Muscle layer of duodenum (tissue), 2 donors: ENCODE measurements at regions not wholly inside any gene's neighbourhood (a gene's known extent, or its start where the extent isn't known, plus 50 kb on each side); places are given as distances from the start of the nearest gene placed in this dataset.

Experiments used
- H3K27ac ChIP-seq: one replicate; pipeline ENCODE4 v1.7.0; 2013; ENCODE audit warnings: mild to moderate bottlenecking, low read length
- H3K27me3 ChIP-seq: one replicate; pipeline ENCODE4 v1.7.0; 2013; ENCODE audit warnings: low read depth, mild to moderate bottlenecking, control low read depth, low read length
- H3K36me3 ChIP-seq, 2 donors: one replicate each; pipeline ENCODE4 v1.7.0; 2013; ENCODE audit warnings: low read length in 2 of 2, control low read depth in 1 of 2, mild to moderate bottlenecking in 1 of 2; ENCODE audit not compliant: insufficient read depth in 2 of 2, control insufficient read depth in 1 of 2
- H3K4me1 ChIP-seq, 2 donors: one replicate each; pipeline ENCODE4 v1.7.0; 2013; ENCODE audit warnings: low read length in 2 of 2, mild to moderate bottlenecking in 2 of 2, control low read depth in 1 of 2, moderate library complexity in 1 of 2; ENCODE audit not compliant: insufficient read depth in 2 of 2, control insufficient read depth in 1 of 2
- H3K4me3 ChIP-seq, 2 donors: one replicate each; pipeline ENCODE4 v1.7.0; 2013; ENCODE audit warnings: low read length in 2 of 2, low read depth in 1 of 2, mild to moderate bottlenecking in 1 of 2
- H3K9me3 ChIP-seq, 2 donors: one replicate each; pipeline ENCODE4 v1.7.0; 2013; ENCODE audit warnings: low read length in 2 of 2, control low read depth in 1 of 2, mild to moderate bottlenecking in 1 of 2; ENCODE audit not compliant: control insufficient read depth in 1 of 2
- donor health status: healthy.

DNA sequence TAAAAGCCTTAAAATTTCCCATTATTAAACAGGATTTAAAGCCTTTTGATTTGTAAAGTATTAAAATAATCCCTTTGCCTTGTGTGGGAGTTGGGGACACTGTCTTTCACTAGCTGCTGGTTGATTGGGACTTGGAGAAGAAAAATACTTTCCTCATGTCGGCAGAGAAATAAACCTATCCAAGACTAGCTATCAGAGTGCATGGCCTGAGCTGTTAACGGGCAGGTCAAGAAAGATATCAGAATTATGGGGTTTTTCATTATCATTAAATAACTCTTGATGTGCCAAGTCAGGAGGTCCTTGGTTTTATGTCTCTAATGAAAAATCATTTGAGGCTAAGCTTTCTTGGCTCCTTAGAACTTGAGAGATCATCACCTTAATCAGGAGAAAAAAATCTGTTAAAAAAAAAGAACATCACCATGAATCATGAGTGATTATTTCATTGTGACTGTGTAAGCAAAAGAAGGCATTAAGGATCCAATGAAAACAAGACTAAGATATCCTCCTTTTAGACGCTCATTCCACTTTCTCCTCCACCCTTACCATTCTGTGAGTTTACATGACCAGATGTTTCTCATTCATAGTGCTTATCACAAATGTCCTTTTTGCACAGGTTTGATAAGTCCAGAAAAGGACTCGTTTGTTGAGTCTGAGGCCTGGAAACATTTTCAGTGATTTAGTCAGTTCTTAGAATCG is 140.4 kb upstream of the EGFLAM start:
- Histone ChIP-seq H3K4me3 (no peak overlapping the region), H3K9me3 (no peaks in the 10 kb centered on the region), H3K36me3 (no peaks in the 10 kb centered on the region), H3K4me1 (no peaks in the 10 kb centered on the region), H3K27me3 (no peaks in the 10 kb centered on the region), H3K27ac (no peak overlapping the region)

DNA sequence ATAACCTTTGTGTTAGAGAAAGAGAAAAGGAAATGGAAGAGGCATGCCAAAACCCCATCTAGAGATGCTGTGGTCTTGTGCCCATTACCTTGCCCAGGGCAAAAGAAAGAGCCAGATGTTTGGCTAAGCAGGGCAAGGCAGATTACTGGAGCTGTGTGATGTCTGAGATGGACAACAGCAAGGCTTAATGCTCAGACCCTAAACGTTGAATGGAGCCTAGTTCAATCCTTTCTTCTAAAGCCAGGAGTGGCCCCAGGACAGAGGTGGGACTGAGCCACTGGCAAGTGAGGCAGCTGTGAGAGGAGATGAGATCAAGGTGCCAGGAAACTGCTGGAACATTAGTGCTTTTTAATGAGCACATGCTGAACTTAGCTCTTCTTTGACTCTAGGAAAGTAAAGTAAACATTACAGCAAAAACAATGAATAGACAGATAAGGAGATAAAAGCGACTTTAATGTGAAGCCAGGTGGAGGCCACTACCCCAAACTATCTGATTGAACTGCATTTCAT is 143.0 kb upstream of the EGFLAM start:
- Histone ChIP-seq H3K27me3 (no peaks in the 10 kb centered on the region), H3K9me3 (no peaks in the 10 kb centered on the region), H3K36me3 (no peaks in the 10 kb centered on the region), H3K27ac (no peak overlapping the region), H3K4me3 (no peak overlapping the region), H3K4me1 (no peaks in the 10 kb centered on the region)

DNA sequence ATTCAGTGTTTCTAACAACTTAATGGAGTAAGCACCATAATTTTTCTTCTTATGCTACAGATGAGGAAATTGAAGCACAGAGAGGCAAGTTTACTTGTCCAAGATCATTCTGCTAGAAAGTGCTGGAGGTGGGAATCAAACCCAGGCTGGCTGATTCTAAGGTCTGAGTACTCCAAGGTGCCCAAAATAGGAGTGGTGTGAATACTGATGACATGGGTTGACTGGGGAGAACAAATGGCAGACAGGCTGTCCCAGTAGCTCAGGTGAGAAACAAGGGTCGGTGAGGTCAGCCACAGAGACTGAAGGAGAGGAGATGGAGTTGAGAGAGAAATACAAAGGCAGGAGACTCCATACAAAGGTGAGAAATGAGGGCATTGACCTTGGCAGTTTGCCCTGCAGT is 144.5 kb upstream of the EGFLAM start:
- no peak overlapping the region for H3K27ac ChIP-seq
- H3K36me3 ChIP-seq: no peaks in the 10 kb centered on the region
- H3K27me3 ChIP-seq: no peaks in the 10 kb centered on the region
- no peaks in the 10 kb centered on the region for H3K9me3 ChIP-seq
- H3K4me3 ChIP-seq: no peak overlapping the region
- no peaks in the 10 kb centered on the region for H3K4me1 ChIP-seq

DNA sequence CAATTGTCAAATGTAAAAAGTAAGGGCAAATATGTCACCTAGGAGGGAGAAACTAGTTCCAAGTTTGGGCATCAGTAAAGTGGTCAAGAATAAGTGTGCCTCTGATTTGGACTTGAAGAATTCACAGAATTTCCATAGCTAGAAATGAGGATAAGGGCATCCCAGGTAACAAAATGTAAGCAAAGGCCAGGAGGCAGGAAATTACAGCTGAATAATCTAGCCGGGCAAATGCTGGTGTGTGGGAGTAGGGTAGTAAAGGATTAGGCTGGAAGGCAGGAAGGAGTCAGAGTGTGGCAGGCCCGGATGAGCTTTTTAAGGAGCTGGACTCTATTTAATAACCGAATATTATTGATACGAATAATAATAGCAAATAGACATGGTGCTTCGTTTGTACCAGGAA is 144.9 kb upstream of the EGFLAM start:
- no peaks in the 10 kb centered on the region for H3K4me1 ChIP-seq
- no peaks in the 10 kb centered on the region for H3K9me3 ChIP-seq
- H3K27me3 ChIP-seq: no peaks in the 10 kb centered on the region
- H3K27ac ChIP-seq: no peak overlapping the region
- no peak overlapping the region for H3K4me3 ChIP-seq
- no peaks in the 10 kb centered on the region for H3K36me3 ChIP-seq

DNA sequence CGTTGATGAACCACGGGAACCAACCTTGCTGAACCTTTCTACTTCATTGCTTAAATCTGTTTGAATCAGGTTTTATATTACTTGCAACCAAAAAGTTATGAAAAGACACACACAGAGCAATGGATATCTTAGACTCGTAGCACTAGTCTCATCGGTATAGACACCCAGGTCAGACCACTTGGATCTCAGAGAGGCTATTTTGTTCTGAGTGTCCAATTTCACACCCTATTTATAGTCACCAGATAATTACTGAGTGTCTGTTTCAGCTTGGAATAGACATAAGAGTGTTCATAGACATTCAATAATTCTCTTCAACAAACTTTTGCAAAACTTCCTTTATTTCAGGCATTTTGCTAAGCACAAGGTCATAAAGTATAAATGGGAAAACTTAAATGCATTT is 145.4 kb upstream of the EGFLAM start:
- Histone ChIP-seq H3K36me3 (no peaks in the 10 kb centered on the region), H3K9me3 (no peaks in the 10 kb centered on the region), H3K27me3 (no peaks in the 10 kb centered on the region), H3K27ac (no peak overlapping the region), H3K4me1 (no peaks in the 10 kb centered on the region), H3K4me3 (no peak overlapping the region)

DNA sequence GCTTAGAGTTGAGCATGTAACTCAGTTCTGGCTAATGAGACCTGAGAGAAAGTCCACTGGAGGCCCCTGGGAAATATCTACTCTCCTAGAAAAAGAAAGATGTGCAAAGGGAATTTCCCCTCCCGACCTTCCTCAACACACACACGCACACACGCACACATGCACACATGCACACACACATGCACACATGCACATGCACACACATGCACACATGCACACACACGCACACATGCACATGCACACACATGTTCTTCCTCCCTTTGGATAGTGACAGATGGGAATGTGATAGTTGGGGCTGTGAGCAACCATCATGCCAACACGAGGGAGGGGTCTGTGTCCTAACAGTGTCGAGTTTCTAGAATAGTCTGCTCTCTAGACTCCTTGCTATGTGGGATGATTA is 148.2 kb upstream of the EGFLAM start:
- no peaks in the 10 kb centered on the region for H3K4me1 ChIP-seq
- H3K36me3 ChIP-seq: no peaks in the 10 kb centered on the region
- no peaks in the 10 kb centered on the region for H3K27me3 ChIP-seq
- H3K9me3 ChIP-seq: no peaks in the 10 kb centered on the region
- no peak overlapping the region for H3K4me3 ChIP-seq
- no peak overlapping the region for H3K27ac ChIP-seq

DNA sequence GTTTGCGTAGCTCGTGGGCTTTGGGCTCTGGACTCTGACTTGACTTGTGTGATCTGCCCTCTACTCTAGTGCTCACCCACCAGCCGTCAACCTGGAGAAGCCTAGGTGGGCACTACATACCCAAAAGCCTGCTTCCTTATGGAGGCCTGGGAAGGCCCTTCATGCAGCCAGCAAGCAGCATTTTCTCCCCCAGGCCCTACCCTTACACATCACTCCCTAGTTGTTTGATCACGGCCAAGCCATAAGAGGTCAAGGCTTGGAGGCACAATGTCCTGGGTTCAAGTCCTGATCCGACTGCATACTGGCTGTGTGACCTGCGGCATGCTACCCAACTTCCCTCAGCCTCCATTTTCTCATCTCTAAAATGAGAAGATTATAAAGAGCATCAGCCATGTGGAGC is 151.3 kb upstream of the EGFLAM start:
- H3K27ac ChIP-seq: no peak overlapping the region
- H3K4me3 ChIP-seq: no peak overlapping the region
- no peaks in the 10 kb centered on the region for H3K4me1 ChIP-seq
- H3K27me3 ChIP-seq: no peaks in the 10 kb centered on the region
- H3K36me3 ChIP-seq: no peaks in the 10 kb centered on the region
- no peaks in the 10 kb centered on the region for H3K9me3 ChIP-seq

DNA sequence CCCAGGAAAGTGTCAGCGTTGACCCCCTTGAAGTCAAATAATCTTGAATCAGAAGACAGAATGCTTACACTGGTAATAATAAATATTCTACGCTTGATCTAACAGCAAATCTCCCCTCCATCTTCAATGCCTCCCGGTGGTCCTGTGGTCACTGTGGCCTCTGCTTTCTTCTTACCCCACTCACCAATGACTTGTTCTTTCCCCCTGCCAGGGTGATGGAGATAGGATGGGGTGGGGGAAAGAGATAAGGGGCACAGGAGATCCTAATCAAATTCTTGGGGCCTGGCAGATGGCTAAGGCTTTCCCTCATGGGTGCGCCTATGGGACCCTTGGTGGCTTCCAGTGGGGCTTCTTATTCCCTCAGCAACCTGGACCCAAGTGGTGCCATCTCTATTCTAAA is 152.6 kb upstream of the EGFLAM start:
- Histone ChIP-seq H3K36me3 (no peaks in the 10 kb centered on the region), H3K4me1 (no peaks in the 10 kb centered on the region), H3K4me3 (no peak overlapping the region), H3K27me3 (no peaks in the 10 kb centered on the region), H3K27ac (no peak overlapping the region), H3K9me3 (no peaks in the 10 kb centered on the region)

DNA sequence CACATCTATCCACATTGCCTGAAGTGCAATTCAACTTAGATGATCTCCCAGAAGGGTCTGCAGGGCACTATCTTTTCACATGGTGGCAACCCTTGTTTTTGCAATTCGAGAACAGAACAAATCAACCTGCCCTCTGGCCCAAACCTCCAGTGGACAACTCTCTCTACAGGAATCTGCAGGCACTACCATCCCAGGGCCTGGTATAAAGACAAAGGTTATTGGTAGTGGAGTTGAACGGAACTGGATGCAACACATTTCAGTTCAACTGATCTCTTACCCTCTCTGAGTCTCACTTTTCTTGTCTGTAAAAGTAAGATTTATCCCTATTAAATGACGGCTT is 153.2 kb upstream of the EGFLAM start:
- Histone ChIP-seq H3K4me1 (no peaks in the 10 kb centered on the region), H3K9me3 (no peaks in the 10 kb centered on the region), H3K27ac (no peak overlapping the region), H3K36me3 (no peaks in the 10 kb centered on the region), H3K4me3 (no peak overlapping the region), H3K27me3 (no peaks in the 10 kb centered on the region)

DNA sequence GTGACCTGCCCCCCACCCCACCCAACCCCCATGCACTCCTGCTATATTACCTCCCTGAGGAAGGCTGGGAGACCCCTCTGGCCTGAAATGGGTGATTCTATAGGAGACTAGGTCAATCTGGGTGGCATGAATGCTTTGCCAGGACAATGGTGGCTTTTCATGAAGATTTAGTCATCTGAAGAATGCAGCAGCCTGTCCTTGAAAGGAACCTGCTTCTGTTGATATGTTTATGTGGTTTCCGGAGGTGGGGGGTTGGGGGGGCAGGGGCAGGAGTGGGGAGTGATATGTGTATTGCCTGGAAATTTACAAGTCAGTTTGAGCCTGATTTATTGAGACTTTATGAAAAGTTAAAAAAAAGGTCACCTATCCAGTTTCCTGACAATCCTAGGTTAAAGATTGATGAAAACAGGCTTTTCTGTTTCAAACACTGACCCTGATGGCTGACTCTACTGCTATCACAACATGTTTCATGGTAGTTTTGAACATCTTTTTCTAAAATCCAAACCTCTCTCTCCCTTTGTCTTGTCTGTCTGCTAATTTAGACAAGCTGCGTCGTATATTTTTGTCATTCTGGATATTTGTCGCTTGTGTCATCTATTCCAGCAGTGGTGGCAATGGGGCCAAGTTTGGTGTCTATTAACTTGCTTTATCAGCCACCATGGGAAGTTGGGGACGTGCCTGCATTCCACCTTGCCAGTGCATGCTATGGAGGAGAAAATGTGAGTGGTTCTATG is 153.7 kb upstream of the EGFLAM start:
- Histone ChIP-seq H3K27me3 (no peaks in the 10 kb centered on the region), H3K27ac (no peak overlapping the region), H3K4me3 (no peak overlapping the region)

DNA sequence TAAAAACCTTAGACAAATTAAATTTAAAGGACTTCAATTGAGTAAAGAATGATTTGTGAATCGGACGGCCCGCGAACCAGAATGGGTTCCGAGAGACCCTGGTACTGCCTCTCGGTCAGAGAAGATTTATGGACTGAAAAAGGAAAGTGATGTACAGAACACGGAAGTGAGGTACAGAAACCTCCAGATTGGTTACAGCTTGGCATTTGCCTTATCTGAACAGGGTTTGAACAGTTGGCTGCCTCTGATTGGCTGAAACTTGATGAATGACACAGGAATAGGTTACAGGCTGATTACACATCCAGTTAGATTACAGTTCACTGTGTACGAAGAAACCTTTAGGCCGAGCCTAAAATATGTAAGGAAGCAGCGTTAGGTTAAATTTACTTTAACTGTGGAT is 156.5 kb upstream of the EGFLAM start:
- no peaks in the 10 kb centered on the region for H3K9me3 ChIP-seq
- no peak overlapping the region for H3K4me3 ChIP-seq
- H3K36me3 ChIP-seq: no peaks in the 10 kb centered on the region
- H3K27me3 ChIP-seq: no peaks in the 10 kb centered on the region
- no peaks in the 10 kb centered on the region for H3K4me1 ChIP-seq
- no peak overlapping the region for H3K27ac ChIP-seq

More for the DNA sequence above, 153.7 kb upstream of the EGFLAM start:
- no peaks in the 10 kb centered on the region for H3K4me1 ChIP-seq
- no peaks in the 10 kb centered on the region for H3K9me3 ChIP-seq
- H3K36me3 ChIP-seq: no peaks in the 10 kb centered on the region
